Activated CD8-positive, alpha-beta memory T cell treated with anti-CD3 and anti-CD28 coated beads for 24 hours (primary cell): ENCODE measurements at regions not wholly inside any gene's neighbourhood (a gene's known extent, or its start where the extent isn't known, plus 50 kb on each side); places are given as distances from the start of the nearest gene placed in this dataset.
"Not testable (repeated sequence)": the region's sequence is repeated elsewhere in the genome, so short reads cannot be mapped to it uniquely, and the experiment has no call there.

Experiments
- DNase-seq: peaks from one replicate; pipeline ENCODE4 v3.0.0-alpha.2; 2020

GRCh38 chr3:170701696-170702678 is 116.1 kb upstream of the SLC7A14 start:
- DNase-seq, result no peak

- no peak for DNase-seq
Measured at GRCh38 chr3:170700054-170700404, 114.2 kb upstream of the SLC7A14 start.

GRCh38 chr3:170699158-170700053 is 113.5 kb upstream of the SLC7A14 start:
- DNase-seq, result no peak

- DNase-seq, result no peak
Measured at GRCh38 chr3:170697908-170698307, 112.0 kb upstream of the SLC7A14 start.

GRCh38 chr3:170697131-170697530 is 111.3 kb upstream of the SLC7A14 start:
- DNase-seq, result no peak

GRCh38 chr3:170695486-170696064 is 109.7 kb upstream of the SLC7A14 start:
- no peak for DNase-seq

GRCh38 chr3:170692720-170693119 is 106.8 kb upstream of the SLC7A14 start:
- DNase-seq, result no peak

GRCh38 chr3:170690661-170690981 is 104.7 kb upstream of the SLC7A14 start:
- no peak for DNase-seq

- DNase-seq, result peak; percentile 75
Measured at GRCh38 chr3:170689893-170690660, 104.2 kb upstream of the SLC7A14 start.

- DNase-seq, result no peak
Measured at GRCh38 chr3:170689296-170689829, 103.5 kb upstream of the SLC7A14 start.

GRCh38 chr3:170688222-170688621 is 102.3 kb upstream of the SLC7A14 start:
- not testable (repeated sequence) for DNase-seq

- DNase-seq, result no peak
Measured at GRCh38 chr3:170680593-170680992, 94.7 kb upstream of the SLC7A14 start.

GRCh38 chr3:170679190-170679589 is 93.3 kb upstream of the SLC7A14 start:
- DNase-seq, result no peak

- DNase-seq, result no peak
Measured at GRCh38 chr3:170670504-170670903, 84.6 kb upstream of the SLC7A14 start.

GRCh38 chr3:170662986-170663385 is 77.1 kb upstream of the SLC7A14 start:
- DNase-seq, result not testable (repeated sequence)

GRCh38 chr3:170660139-170660538 is 74.3 kb upstream of the SLC7A14 start:
- no peak for DNase-seq

GRCh38 chr3:170657312-170657711 is 71.4 kb upstream of the SLC7A14 start:
- DNase-seq, result no peak

GRCh38 chr3:170656284-170656683 is 70.4 kb upstream of the SLC7A14 start:
- no peak for DNase-seq

GRCh38 chr3:170653801-170654200 is 67.9 kb upstream of the SLC7A14 start:
- DNase-seq, result no peak

GRCh38 chr3:170651260-170651845 is 65.5 kb upstream of the SLC7A14 start:
- DNase-seq, result no peak

- DNase-seq, result not testable (repeated sequence)
Measured at GRCh38 chr3:170650557-170650956, 64.7 kb upstream of the SLC7A14 start.

GRCh38 chr3:170644711-170645110 is 58.8 kb upstream of the SLC7A14 start:
- DNase-seq, result no peak
